Peyer's patch (tissue), 4 donors: ENCODE measurements at regions not wholly inside any gene's neighbourhood (a gene's known extent, or its start where the extent isn't known, plus 50 kb on each side); places are given as distances from the start of the nearest gene placed in this dataset.

Experiments used
- DNase-seq, 3 donors: peaks; one replicate each; pipeline ENCODE4 v3.0.0-alpha.2; 2017 to 2019
- H3K27ac ChIP-seq, 4 donors: fragments of 200-600 bp; sonication (generic); one replicate each; pipeline ENCODE4 v1.5.1; 2016 to 2019
- H3K27me3 ChIP-seq, 2 donors: fragments of 200-600 bp; sonication (generic); one replicate each; pipeline ENCODE4 v1.5.1; 2019
- H3K36me3 ChIP-seq, 3 donors: fragments of 200-600 bp; sonication (generic); one replicate each; pipeline ENCODE4 v1.5.1; 2016 to 2019
- H3K4me1 ChIP-seq, 4 donors: fragments of 200-600 bp; sonication (generic); one replicate each; pipeline ENCODE4 v1.5.1; 2016 to 2019
- H3K4me3 ChIP-seq, 4 donors: fragments of 200-600 bp; sonication (generic); 1 replicate in 3 of 4; 2 replicates in 1 of 4; pipeline ENCODE4 v1.5.1; 2016 to 2019; ENCODE audit warnings: mild to moderate bottlenecking in 1 of 4
- H3K9me3 ChIP-seq, 4 donors: fragments of 200-600 bp; sonication (generic); one replicate each; pipeline ENCODE4 v1.5.1; 2016 to 2019; ENCODE audit warnings: mild to moderate bottlenecking in 1 of 4
- POLR2A ChIP-seq, 2 donors: fragments of 450-650 bp; IDR thresholded peaks; one replicate each; pipeline ENCODE4 v1.5.1; 2017; ENCODE audit warnings: antibody characterized with exemption in 2 of 2, mild to moderate bottlenecking in 2 of 2, moderate library complexity in 2 of 2
- TF ChIP-seq, protein P1 (sequence below), 6 experiments: fragments of 450-650 bp in 4 of 6; fragments of 200-600 bp in 2 of 6; sonication (generic) in 1 of 6; IDR thresholded peaks; one replicate each; pipeline ENCODE4 v1.5.1; 2017 to 2019; ENCODE audit warnings: antibody characterized with exemption in 6 of 6, mild to moderate bottlenecking in 3 of 6, moderate library complexity in 1 of 6

DNA sequence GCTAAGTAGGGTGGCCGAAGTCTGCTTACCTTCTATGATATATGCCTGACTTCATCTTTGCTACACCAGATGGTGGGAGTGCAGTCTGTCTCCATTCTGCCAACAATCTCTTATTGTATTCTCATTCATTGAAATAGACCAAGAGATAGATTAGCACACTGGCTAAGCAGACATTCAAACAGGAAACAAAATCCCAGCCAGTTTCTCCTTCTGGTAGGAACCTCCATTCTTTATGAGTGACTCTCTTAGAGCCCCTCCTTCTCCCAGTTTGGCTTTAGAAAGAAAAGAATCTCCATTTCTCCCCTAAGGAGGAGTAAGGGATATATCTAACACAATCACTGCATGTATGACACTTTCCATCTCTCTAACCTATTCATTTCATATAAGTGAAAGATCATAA is 118.9 kb upstream of the COL5A2 start:
- DNase-seq: no peak
- no peaks in the 10 kb centered on the region for H3K9me3 ChIP-seq
- no peak overlapping the region for H3K4me3 ChIP-seq
- no peaks in the 10 kb centered on the region for H3K27me3 ChIP-seq
- no peaks in the 10 kb centered on the region for H3K36me3 ChIP-seq
- no peak overlapping the region for H3K27ac ChIP-seq
- TF ChIP-seq, protein P1, sequence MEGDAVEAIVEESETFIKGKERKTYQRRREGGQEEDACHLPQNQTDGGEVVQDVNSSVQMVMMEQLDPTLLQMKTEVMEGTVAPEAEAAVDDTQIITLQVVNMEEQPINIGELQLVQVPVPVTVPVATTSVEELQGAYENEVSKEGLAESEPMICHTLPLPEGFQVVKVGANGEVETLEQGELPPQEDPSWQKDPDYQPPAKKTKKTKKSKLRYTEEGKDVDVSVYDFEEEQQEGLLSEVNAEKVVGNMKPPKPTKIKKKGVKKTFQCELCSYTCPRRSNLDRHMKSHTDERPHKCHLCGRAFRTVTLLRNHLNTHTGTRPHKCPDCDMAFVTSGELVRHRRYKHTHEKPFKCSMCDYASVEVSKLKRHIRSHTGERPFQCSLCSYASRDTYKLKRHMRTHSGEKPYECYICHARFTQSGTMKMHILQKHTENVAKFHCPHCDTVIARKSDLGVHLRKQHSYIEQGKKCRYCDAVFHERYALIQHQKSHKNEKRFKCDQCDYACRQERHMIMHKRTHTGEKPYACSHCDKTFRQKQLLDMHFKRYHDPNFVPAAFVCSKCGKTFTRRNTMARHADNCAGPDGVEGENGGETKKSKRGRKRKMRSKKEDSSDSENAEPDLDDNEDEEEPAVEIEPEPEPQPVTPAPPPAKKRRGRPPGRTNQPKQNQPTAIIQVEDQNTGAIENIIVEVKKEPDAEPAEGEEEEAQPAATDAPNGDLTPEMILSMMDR (IDR thresholded peaks at IDR 0.05): no peak
- TF ChIP-seq POLR2A (IDR thresholded peaks at IDR 0.05): no peak
- H3K4me1 ChIP-seq: no peaks in the 10 kb centered on the region

GRCh38 chr2:189299974-189300373 is 120.4 kb upstream of the COL5A2 start:
- Histone ChIP-seq H3K36me3 (no peaks in the 10 kb centered on the region), H3K27ac (no peak overlapping the region), H3K27me3 (no peaks in the 10 kb centered on the region), H3K4me1 (no peaks in the 10 kb centered on the region), H3K4me3 (no peak overlapping the region), H3K9me3 (no peaks in the 10 kb centered on the region)
- TF ChIP-seq POLR2A (IDR thresholded peaks at IDR 0.05): no peak
- TF ChIP-seq, protein P1 (IDR thresholded peaks at IDR 0.05): no peak
- DNase-seq: no peak

DNA sequence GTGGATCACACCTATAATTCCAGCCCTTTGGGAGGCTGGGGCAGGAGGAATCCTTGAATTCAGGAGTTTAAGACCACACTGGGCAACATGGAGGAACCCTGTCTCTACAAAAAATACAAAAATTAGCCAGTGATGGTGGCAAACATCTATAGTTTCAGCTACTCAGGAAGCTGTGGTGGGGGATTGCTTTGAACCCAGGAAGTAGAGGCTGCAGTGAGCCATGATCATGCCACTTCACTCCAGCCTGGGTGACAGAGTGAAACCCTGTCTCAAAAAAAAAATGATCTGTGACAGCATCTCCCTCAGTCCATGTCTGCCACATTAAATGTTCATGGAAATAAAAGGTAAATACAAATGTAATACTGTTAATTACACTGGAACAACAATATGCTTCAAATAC is 121.4 kb upstream of the COL5A2 start:
- H3K9me3 ChIP-seq: no peaks in the 10 kb centered on the region
- H3K4me3 ChIP-seq: no peak overlapping the region
- peak in 2 of 3 donors; percentile 24 to 48 for DNase-seq
- H3K27me3 ChIP-seq: no peaks in the 10 kb centered on the region
- no peak overlapping the region for H3K27ac ChIP-seq
- H3K36me3 ChIP-seq: no peaks in the 10 kb centered on the region
- no peaks in the 10 kb centered on the region for H3K4me1 ChIP-seq
- TF ChIP-seq, protein P1 (IDR thresholded peaks at IDR 0.05): no peak
- TF ChIP-seq POLR2A (IDR thresholded peaks at IDR 0.05): no peak

GRCh38 chr2:189302274-189302948 is 122.8 kb upstream of the COL5A2 start:
- no peaks in the 10 kb centered on the region for H3K36me3 ChIP-seq
- H3K9me3 ChIP-seq: no peaks in the 10 kb centered on the region
- TF ChIP-seq, protein P1 (IDR thresholded peaks at IDR 0.05): no peak
- no peak for TF ChIP-seq POLR2A (IDR thresholded peaks at IDR 0.05)
- no peaks in the 10 kb centered on the region for H3K4me1 ChIP-seq
- H3K27ac ChIP-seq: no peak overlapping the region
- no peaks in the 10 kb centered on the region for H3K27me3 ChIP-seq
- DNase-seq: no peak
- no peak overlapping the region for H3K4me3 ChIP-seq

- no peak overlapping the region for H3K27ac ChIP-seq
- H3K27me3 ChIP-seq: no peaks in the 10 kb centered on the region
- no peaks in the 10 kb centered on the region for H3K4me1 ChIP-seq
- no peaks in the 10 kb centered on the region for H3K36me3 ChIP-seq
- no peaks in the 10 kb centered on the region for H3K9me3 ChIP-seq
- TF ChIP-seq, protein P1 (IDR thresholded peaks at IDR 0.05): no peak
- no peak for TF ChIP-seq POLR2A (IDR thresholded peaks at IDR 0.05)
- H3K4me3 ChIP-seq: no peak overlapping the region
- peak in 2 of 3 donors; percentile 38 to 50 for DNase-seq
These were observed 124.8 kb upstream of the COL5A2 start for GRCh38 chr2:189304360-189304759.
